ENCODE measurements at regions not wholly inside any gene's neighbourhood (a gene's known extent, or its start where the extent isn't known, plus 50 kb on each side); places are given as distances from the start of the nearest gene placed in this dataset.
"Not testable (repeated sequence)": the region's sequence is repeated elsewhere in the genome, so short reads cannot be mapped to it uniquely, and the experiment has no call there.

- DNase-seq (ENCODE audit: low read depth in 3 of 3): no peak
Observed at GRCh38 chr22:47626428-47627390, 864.3 kb downstream of the TBC1D22A start.

GRCh38 chr22:47625531-47626427 lies 863.3 kb downstream of the TBC1D22A start:
- no peak for DNase-seq (ENCODE audit: low read depth in 3 of 3)

- no peak for DNase-seq (ENCODE audit: low read depth in 3 of 3)
Observed at GRCh38 chr22:47625013-47625385, 862.5 kb downstream of the TBC1D22A start.

GRCh38 chr22:47624252-47625012 lies 862.0 kb downstream of the TBC1D22A start:
- DNase-seq (ENCODE audit: low read depth in 3 of 3): no peak

GRCh38 chr22:47623763-47624148 lies 861.3 kb downstream of the TBC1D22A start:
- no peak for DNase-seq (ENCODE audit: low read depth in 3 of 3)

- no peak for DNase-seq (ENCODE audit: low read depth in 3 of 3)
Observed at GRCh38 chr22:47623066-47623762, 860.8 kb downstream of the TBC1D22A start.

GRCh38 chr22:47622541-47622940 lies 860.1 kb downstream of the TBC1D22A start:
- DNase-seq (ENCODE audit: low read depth in 3 of 3): no peak

- DNase-seq (ENCODE audit: low read depth in 3 of 3): no peak
Observed at GRCh38 chr22:47621253-47621652, 858.8 kb downstream of the TBC1D22A start.

- no peak for DNase-seq (ENCODE audit: low read depth in 3 of 3)
Observed at GRCh38 chr22:47620391-47620790, 857.9 kb downstream of the TBC1D22A start.

GRCh38 chr22:47619631-47620030 lies 857.2 kb downstream of the TBC1D22A start:
- no peak for DNase-seq (ENCODE audit: low read depth in 3 of 3)

- DNase-seq (ENCODE audit: low read depth in 3 of 3): no peak
Observed at GRCh38 chr22:47618180-47619010, 855.9 kb downstream of the TBC1D22A start.

- no peak for DNase-seq (ENCODE audit: low read depth in 3 of 3)
Observed at GRCh38 chr22:47617186-47617585, 854.7 kb downstream of the TBC1D22A start.

- DNase-seq (ENCODE audit: low read depth in 3 of 3): no peak
Observed at GRCh38 chr22:47616396-47617020, 854.1 kb downstream of the TBC1D22A start.

GRCh38 chr22:47615051-47615450 lies 852.6 kb downstream of the TBC1D22A start:
- no peak for DNase-seq (ENCODE audit: low read depth in 3 of 3)

GRCh38 chr22:47613606-47614350 lies 851.3 kb downstream of the TBC1D22A start:
- DNase-seq (ENCODE audit: low read depth in 3 of 3): no peak

- not testable (repeated sequence) for DNase-seq (ENCODE audit: low read depth in 3 of 3)
Observed at GRCh38 chr22:47613181-47613580, 850.7 kb downstream of the TBC1D22A start.

GRCh38 chr22:47612311-47612910 lies 850.0 kb downstream of the TBC1D22A start:
- DNase-seq (ENCODE audit: low read depth in 3 of 3): no peak

- DNase-seq (ENCODE audit: low read depth in 3 of 3): no peak
Observed at GRCh38 chr22:47610764-47611163, 848.3 kb downstream of the TBC1D22A start.

- DNase-seq (ENCODE audit: low read depth in 3 of 3): no peak
Observed at GRCh38 chr22:47610281-47610680, 847.8 kb downstream of the TBC1D22A start.
